Cerebellar cortex (tissue), 1 donor: ENCODE measurements at regions not wholly inside any gene's neighbourhood (a gene's known extent, or its start where the extent isn't known, plus 50 kb on each side); places are given as distances from the start of the nearest gene placed in this dataset.

ENCODE experiments used
- DNase-seq: peaks from one replicate; pipeline ENCODE4 v3.0.0-alpha.2; 2015; ENCODE audit warnings: low spot score

- no peak for DNase-seq
Measured at GRCh38 chr5:39475881-39476842, 51.4 kb upstream of the DAB2 start.

DNA sequence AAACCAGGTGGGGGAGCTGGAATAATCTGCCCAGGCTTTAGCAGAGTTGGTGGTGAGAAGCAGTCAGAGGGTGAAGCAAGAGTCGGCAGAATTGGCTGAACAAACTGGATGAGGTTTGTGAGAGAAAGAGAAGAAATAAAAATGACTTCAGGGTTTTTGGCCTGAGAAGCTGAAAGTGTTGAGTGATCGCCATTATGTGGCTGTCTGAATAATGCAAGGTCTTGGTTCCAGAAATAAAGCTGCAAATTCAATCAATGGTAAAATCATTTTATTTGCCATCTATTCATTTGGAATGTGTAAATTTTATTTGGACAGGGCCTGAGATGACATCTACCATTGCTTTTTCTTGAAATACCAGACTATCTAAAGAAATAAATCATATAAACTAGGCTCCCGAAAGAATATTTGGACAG is 50.4 kb upstream of the DAB2 start:
- no peak for DNase-seq
